ENCODE measurements at regions not wholly inside any gene's neighbourhood (a gene's known extent, or its start where the extent isn't known, plus 50 kb on each side); places are given as distances from the start of the nearest gene placed in this dataset.

DNA sequence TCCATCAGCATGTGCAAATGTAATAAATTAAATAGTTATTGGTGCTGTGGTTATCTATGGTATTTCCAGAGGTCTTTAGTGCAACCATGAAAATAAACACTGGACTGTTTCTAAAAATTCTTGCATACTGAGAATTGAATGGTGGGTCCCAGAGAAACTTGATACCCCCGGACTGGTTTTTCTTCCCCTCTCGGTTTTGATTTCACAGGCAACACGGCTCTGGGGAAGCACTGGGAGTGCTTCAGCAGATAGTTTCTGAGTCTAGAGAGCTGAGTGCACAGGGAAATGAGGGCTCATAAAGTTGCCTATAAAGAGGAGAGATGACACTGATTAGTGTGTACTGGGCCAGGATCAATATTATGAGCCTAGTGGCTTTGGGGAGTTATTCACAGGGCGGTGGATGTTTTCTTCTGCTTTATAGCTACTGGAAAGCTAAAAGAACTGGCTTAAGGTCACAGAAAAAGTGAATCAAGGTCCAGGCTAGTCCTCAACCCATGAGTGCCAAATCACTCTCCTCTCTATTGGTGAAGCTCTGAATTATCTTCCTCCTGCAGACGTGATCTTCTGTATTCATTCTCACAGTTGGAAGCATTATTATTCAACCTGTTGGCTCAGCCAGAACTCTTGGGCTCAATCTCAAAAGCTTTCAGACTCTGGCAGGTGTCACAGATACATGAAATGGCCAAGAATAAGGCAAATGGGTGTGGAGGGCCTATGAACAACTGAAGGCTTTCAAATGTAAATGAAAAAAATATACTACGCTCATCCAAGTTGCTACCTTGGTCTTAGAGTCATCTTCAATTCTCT, 170.2 kb upstream of the HMHB1 start:
- TF ChIP-seq MAFK (IDR thresholded peaks at IDR 0.05; ENCODE audit: low read depth, low read length) (no peak), EP300 (IDR thresholded peaks at IDR 0.05; ENCODE audit: borderline replicate concordance in 1 of 2, low read depth in 2 of 2, low read length in 2 of 2) (no peak), EZH2 (IDR thresholded peaks at IDR 0.05; ENCODE audit: low read depth, low read length, severe bottlenecking) (no peak), POLR2A (IDR thresholded peaks at IDR 0.05; ENCODE audit: control extremely low read depth in 1 of 2, low read depth in 2 of 2, low read length in 2 of 2) (no peak), EGR1 (IDR thresholded peaks at IDR 0.05; ENCODE audit: borderline replicate concordance, low read depth, low read length) (no peak), TCF12 (IDR thresholded peaks at IDR 0.05; ENCODE audit: low read depth, low read length) (no peak), TBP (IDR thresholded peaks at IDR 0.05; ENCODE audit: low read depth, low read length) (no peak), GTF2F1 (IDR thresholded peaks at IDR 0.05; ENCODE audit: borderline replicate concordance, low read depth, low read length) (no peak), SUZ12 (IDR thresholded peaks at IDR 0.05; ENCODE audit: low read length) (no peak), HDAC2 (IDR thresholded peaks at IDR 0.05; ENCODE audit: borderline replicate concordance in 1 of 2, low read depth in 2 of 2, low read length in 2 of 2) (no peak)
- TF ChIP-seq, protein P1, sequence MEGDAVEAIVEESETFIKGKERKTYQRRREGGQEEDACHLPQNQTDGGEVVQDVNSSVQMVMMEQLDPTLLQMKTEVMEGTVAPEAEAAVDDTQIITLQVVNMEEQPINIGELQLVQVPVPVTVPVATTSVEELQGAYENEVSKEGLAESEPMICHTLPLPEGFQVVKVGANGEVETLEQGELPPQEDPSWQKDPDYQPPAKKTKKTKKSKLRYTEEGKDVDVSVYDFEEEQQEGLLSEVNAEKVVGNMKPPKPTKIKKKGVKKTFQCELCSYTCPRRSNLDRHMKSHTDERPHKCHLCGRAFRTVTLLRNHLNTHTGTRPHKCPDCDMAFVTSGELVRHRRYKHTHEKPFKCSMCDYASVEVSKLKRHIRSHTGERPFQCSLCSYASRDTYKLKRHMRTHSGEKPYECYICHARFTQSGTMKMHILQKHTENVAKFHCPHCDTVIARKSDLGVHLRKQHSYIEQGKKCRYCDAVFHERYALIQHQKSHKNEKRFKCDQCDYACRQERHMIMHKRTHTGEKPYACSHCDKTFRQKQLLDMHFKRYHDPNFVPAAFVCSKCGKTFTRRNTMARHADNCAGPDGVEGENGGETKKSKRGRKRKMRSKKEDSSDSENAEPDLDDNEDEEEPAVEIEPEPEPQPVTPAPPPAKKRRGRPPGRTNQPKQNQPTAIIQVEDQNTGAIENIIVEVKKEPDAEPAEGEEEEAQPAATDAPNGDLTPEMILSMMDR (IDR thresholded peaks at IDR 0.05; ENCODE audit: control extremely low read depth in 1 of 3, insufficient read depth in 1 of 3, low read depth in 1 of 3, low read length in 3 of 3) = no peak
- TF ChIP-seq, protein P2, sequence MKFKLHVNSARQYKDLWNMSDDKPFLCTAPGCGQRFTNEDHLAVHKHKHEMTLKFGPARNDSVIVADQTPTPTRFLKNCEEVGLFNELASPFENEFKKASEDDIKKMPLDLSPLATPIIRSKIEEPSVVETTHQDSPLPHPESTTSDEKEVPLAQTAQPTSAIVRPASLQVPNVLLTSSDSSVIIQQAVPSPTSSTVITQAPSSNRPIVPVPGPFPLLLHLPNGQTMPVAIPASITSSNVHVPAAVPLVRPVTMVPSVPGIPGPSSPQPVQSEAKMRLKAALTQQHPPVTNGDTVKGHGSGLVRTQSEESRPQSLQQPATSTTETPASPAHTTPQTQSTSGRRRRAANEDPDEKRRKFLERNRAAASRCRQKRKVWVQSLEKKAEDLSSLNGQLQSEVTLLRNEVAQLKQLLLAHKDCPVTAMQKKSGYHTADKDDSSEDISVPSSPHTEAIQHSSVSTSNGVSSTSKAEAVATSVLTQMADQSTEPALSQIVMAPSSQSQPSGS (IDR thresholded peaks at IDR 0.05; ENCODE audit: low read length) = no peak
